Kidney (tissue), 13 donors: ENCODE measurements at regions not wholly inside any gene's neighbourhood (a gene's known extent, or its start where the extent isn't known, plus 50 kb on each side); places are given as distances from the start of the nearest gene placed in this dataset.

Experiments
- DNase-seq, 5 donors: peaks; one replicate each; pipeline ENCODE4 v3.0.0-alpha.2; 2013 to 2020
- FAIRE-seq: peaks from 2 replicates; lab custom pipeline; 2012; peaks lifted over from hg19 to GRCh38; lab: Jason Lieb, UNC
- H3K27ac ChIP-seq, 2 donors: one replicate each; pipeline ENCODE4 v1.7.0; 2013; ENCODE audit warnings: low read depth in 2 of 2, low read length in 2 of 2, inconsistent platforms in 1 of 2
- H3K27me3 ChIP-seq: one replicate; pipeline ENCODE4 v1.7.1; 2013; ENCODE audit warnings: low read length, inconsistent platforms; ENCODE audit not compliant: control insufficient read depth, insufficient read depth
- H3K36me3 ChIP-seq, 3 donors: one replicate each; pipeline versions ENCODE4 v1.7.0 to v1.7.1; 2013; ENCODE audit warnings: low read length in 3 of 3, control low read depth in 1 of 3, inconsistent platforms in 1 of 3; ENCODE audit not compliant: insufficient read depth in 3 of 3, control insufficient read depth in 2 of 3
- H3K4me1 ChIP-seq, 3 donors: one replicate each; pipeline versions ENCODE4 v1.7.0 to v1.7.1; 2013; ENCODE audit warnings: low read length in 3 of 3, inconsistent platforms in 1 of 3, low read depth in 1 of 3; ENCODE audit not compliant: control insufficient read depth in 2 of 3, insufficient read depth in 2 of 3
- H3K4me3 ChIP-seq, 3 donors: one replicate each; pipeline versions ENCODE4 v1.7.0 to v1.8.1; 2013; ENCODE audit warnings: low read length in 3 of 3, control low read depth in 1 of 3, inconsistent platforms in 1 of 3
- H3K9ac ChIP-seq, 3 donors: one replicate each; pipeline versions ENCODE4 v1.7.0 to v1.7.1; 2013; ENCODE audit warnings: low read length in 3 of 3, control low read depth in 1 of 3, inconsistent platforms in 1 of 3
- H3K9me3 ChIP-seq, 3 donors: one replicate each; pipeline versions ENCODE4 v1.7.0 to v1.7.1; 2013; ENCODE audit warnings: low read length in 3 of 3, control low read depth in 1 of 3, inconsistent platforms in 1 of 3; ENCODE audit not compliant: control insufficient read depth in 2 of 3, insufficient read depth in 1 of 3
- intact Hi-C: fragments of 100-400 bp; cut with DNase I; formaldehyde crosslinking; loops from one replicate; pipeline ENCODE4 v1.11.1; 2022
- TF ChIP-seq, protein P1 (sequence below): IDR thresholded peaks from 3 replicates; pipeline ENCODE4 v1.5.1; 2012; ENCODE audit warnings: mild to moderate bottlenecking, moderate library complexity, borderline replicate concordance; ENCODE audit not compliant: insufficient read depth; ENCODE audit errors: extremely low read depth
- donor health status: control.
- donor health status: control.
- donor health status: control.
- donor health status: control.
- donor health status: control.
- donor health status: DM: yes; HTN: yes; CAD: no.
- donor health status: Normal renal cell carcinoma (clear cell type).

DNA sequence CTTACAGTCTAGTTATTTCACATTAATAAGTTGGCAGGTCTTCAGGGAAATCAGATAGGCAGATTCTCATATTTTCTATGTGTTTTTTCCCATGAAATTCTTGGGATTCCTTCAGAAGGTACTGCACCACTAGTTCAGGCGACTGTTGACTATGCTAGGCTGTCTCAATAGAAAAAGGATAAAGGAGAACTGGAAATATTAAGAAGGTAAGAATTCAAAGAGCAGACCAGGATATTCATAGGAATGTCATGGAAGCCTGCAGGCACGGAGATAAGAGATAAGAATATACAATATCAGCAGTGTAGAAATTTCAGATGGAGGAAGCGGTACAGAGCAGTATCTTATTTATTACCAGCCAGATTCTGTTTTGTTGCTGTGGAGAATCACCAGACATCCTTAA, 432.1 kb upstream of the MDFIC2 start:
- H3K27ac ChIP-seq, result no peak overlapping the region
- H3K36me3 ChIP-seq, result no peaks in the 10 kb centered on the region
- no peak overlapping the region for H3K9ac ChIP-seq
- TF ChIP-seq, protein P1, sequence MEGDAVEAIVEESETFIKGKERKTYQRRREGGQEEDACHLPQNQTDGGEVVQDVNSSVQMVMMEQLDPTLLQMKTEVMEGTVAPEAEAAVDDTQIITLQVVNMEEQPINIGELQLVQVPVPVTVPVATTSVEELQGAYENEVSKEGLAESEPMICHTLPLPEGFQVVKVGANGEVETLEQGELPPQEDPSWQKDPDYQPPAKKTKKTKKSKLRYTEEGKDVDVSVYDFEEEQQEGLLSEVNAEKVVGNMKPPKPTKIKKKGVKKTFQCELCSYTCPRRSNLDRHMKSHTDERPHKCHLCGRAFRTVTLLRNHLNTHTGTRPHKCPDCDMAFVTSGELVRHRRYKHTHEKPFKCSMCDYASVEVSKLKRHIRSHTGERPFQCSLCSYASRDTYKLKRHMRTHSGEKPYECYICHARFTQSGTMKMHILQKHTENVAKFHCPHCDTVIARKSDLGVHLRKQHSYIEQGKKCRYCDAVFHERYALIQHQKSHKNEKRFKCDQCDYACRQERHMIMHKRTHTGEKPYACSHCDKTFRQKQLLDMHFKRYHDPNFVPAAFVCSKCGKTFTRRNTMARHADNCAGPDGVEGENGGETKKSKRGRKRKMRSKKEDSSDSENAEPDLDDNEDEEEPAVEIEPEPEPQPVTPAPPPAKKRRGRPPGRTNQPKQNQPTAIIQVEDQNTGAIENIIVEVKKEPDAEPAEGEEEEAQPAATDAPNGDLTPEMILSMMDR, result no peak
- intact Hi-C loops, result no loop called here
- peaks cover 0 to 5% (median 0%) of the 10 kb centered on the region in 3 donors for H3K4me1 ChIP-seq
- no peaks in the 10 kb centered on the region for H3K9me3 ChIP-seq
- FAIRE-seq (no peak), DNase-seq (no peak)
- no peak overlapping the region for H3K4me3 ChIP-seq
- H3K27me3 ChIP-seq, result no peaks in the 10 kb centered on the region

DNA sequence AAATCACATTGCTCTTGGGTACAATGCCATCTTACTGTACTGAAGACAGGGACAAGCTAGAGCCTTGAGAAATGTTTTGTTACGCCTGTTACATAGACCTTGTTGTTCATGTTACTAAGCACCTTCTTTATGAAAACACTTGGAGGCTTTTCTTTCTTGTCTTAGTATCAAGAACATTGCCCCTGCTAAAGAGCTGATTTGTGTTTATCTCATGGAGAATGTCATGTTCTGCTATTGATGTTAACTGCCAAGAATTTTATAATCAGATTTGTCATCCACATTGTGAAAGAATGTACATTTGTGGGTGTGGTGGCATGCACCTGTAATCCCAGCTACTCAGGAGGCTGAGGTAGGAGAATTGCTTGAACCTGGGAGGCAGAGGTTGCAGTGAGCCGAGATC, 431.3 kb upstream of the MDFIC2 start:
- Histone ChIP-seq H3K36me3 (no peaks in the 10 kb centered on the region), H3K9ac (no peak overlapping the region), H3K4me3 (no peak overlapping the region), H3K27ac (no peak overlapping the region), H3K27me3 (no peaks in the 10 kb centered on the region), H3K4me1 (peaks cover 0 to 5% (median 0%) of the 10 kb centered on the region in 3 donors), H3K9me3 (no peaks in the 10 kb centered on the region)
- TF ChIP-seq, protein P1, result no peak
- no peak for FAIRE-seq
- intact Hi-C loops, result no loop called here
- no peak for DNase-seq

DNA sequence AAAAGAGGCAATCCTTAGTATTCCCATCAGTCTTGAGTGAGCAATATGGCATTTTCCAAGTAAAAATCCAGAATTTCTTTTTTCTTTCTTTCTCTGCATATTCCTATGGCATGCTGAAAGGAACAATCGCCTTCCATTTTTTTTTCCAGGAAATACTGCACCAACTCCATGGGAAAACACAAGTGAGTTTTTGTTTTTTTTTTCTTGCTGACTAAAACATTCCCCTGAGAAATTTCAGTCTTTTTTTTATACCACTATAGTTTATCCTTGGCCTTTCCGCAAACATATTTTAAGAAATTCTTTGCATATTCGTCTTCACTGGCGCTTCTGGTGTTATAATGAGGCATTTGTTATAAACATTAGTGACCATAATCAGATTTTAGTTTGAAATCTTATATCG, 429.6 kb upstream of the MDFIC2 start:
- TF ChIP-seq, protein P1, result no peak
- no peak for FAIRE-seq
- H3K9ac ChIP-seq, result no peak overlapping the region

DNA sequence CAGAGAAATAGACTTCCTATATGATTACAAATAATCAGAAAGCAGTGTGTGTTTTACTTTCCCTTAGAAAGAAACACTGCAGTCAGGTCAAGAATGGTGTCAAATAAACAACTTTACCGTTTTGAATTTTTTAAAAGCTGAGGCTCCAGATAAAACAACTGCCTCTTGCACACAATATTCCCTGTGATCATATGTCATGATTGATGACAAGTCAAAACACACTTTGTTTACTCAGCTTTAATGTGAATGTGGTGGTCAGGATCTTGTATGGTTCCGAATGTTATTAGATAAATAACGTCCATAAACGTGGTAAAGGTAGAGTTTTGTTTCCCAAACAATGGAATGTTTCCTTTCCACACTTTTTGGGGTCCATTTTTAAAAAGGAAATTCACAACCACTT, 428.4 kb upstream of the MDFIC2 start:
- intact Hi-C loops, result no loop called here
- H3K36me3 ChIP-seq, result no peaks in the 10 kb centered on the region
- H3K27me3 ChIP-seq, result no peaks in the 10 kb centered on the region
- no peak overlapping the region for H3K4me3 ChIP-seq
- DNase-seq, result peak in 1 of 5 donors; percentile 32
- TF ChIP-seq, protein P1, result no peak
- no peak for FAIRE-seq
- peaks cover 0 to 5% (median 0%) of the 10 kb centered on the region in 3 donors for H3K4me1 ChIP-seq
- H3K9ac ChIP-seq, result no peak overlapping the region
- H3K27ac ChIP-seq, result no peak overlapping the region
- no peaks in the 10 kb centered on the region for H3K9me3 ChIP-seq

More for the DNA sequence above, 429.6 kb upstream of the MDFIC2 start:
- no peaks in the 10 kb centered on the region for H3K27me3 ChIP-seq
- H3K27ac ChIP-seq, result no peak overlapping the region
- intact Hi-C loops, result no loop called here
- peaks cover 0 to 5% (median 0%) of the 10 kb centered on the region in 3 donors for H3K4me1 ChIP-seq
- H3K9me3 ChIP-seq, result no peaks in the 10 kb centered on the region
- no peak for DNase-seq
- H3K36me3 ChIP-seq, result no peaks in the 10 kb centered on the region
- H3K4me3 ChIP-seq, result no peak overlapping the region
